ENCODE measurements at regions not wholly inside any gene's neighbourhood (a gene's known extent, or its start where the extent isn't known, plus 50 kb on each side); places are given as distances from the start of the nearest gene placed in this dataset.

- no peak for TF ChIP-seq CTCF (IDR thresholded peaks at IDR 0.05)
- TF ChIP-seq POLR2A (IDR thresholded peaks at IDR 0.05) = no peak
These were observed 1225.2 kb downstream of the NCAM2 start for GRCh38 chr21:22223385-22223784.
